Caco-2 (cell line): ENCODE measurements at regions not wholly inside any gene's neighbourhood (a gene's known extent, or its start where the extent isn't known, plus 50 kb on each side); places are given as distances from the start of the nearest gene placed in this dataset.

Experiments
- BruUV-seq: library from RNA; stranded (reverse); fragments of 400-500 nt; replicated peaks from 2 replicates; lab custom pipeline; 2021; lab: Mats Ljungman, UMichigan
- CTCF ChIA-PET: fragments of 300-600 bp; sonication (Branson Sonifier 250); formaldehyde crosslinking; loops from one replicate; lab custom pipeline; 2022; ENCODE audit warnings: antibody characterized with exemption; lab: Charles Lee
- POLR2A ChIA-PET: fragments of 300-600 bp; sonication (Branson Sonifier 250); formaldehyde crosslinking; loops from one replicate; lab custom pipeline; 2022; ENCODE audit warnings: antibody characterized with exemption; lab: Charles Lee
- DNase-seq, 2 experiments: peaks; one replicate each; pipeline versions ENCODE4 v3.0.0 to v3.0.0-alpha.2; 2020 to 2022
- H3K27me3 ChIP-seq: replicated peaks from 2 replicates; pipeline ENCODE4 v1.6.0; 2011; ENCODE audit warnings: low read length; ENCODE audit not compliant: control insufficient read depth, insufficient read depth
- H3K36me3 ChIP-seq: 2 replicates; pipeline ENCODE4 v1.5.1; 2011; ENCODE audit warnings: low read length; ENCODE audit not compliant: control insufficient read depth, insufficient read depth
- H3K4me1 ChIP-seq: fragments of 250-450 bp; sonication (Bioruptor Pico); 2 replicates; pipeline ENCODE4 v1.5.1; 2020; ENCODE audit warnings: mild to moderate bottlenecking
- H3K4me3 ChIP-seq: 2 replicates; pipeline ENCODE4 v1.5.1; 2011; ENCODE audit warnings: low read depth, mild to moderate bottlenecking, control low read depth, low read length
- H3K9me3 ChIP-seq: fragments of 250-450 bp; sonication (Bioruptor Pico); 2 replicates; pipeline ENCODE4 v1.5.1; 2020; ENCODE audit warnings: mild to moderate bottlenecking, moderate library complexity
- H3K27ac Mint-ChIP-seq: one replicate; pipeline ENCODE4 v1.8.0; 2022; ENCODE audit warnings: mixed read lengths; ENCODE audit not compliant: unreplicated experiment
- H3K27me3 Mint-ChIP-seq: one replicate; pipeline ENCODE4 v1.8.0; 2022; ENCODE audit warnings: mixed read lengths; ENCODE audit not compliant: insufficient read depth, unreplicated experiment
- H3K36me3 Mint-ChIP-seq: one replicate; pipeline ENCODE4 v1.8.0; 2022; ENCODE audit warnings: mild to moderate bottlenecking, mixed read lengths; ENCODE audit not compliant: insufficient read depth, unreplicated experiment
- H3K4me1 Mint-ChIP-seq: one replicate; pipeline ENCODE4 v1.8.0; 2022; ENCODE audit warnings: low read depth, mixed read lengths; ENCODE audit not compliant: unreplicated experiment
- H3K4me3 Mint-ChIP-seq: one replicate; pipeline ENCODE4 v1.8.0; 2022; ENCODE audit warnings: mild to moderate bottlenecking, moderate library complexity, mixed read lengths; ENCODE audit not compliant: unreplicated experiment
- H3K9me3 Mint-ChIP-seq: one replicate; pipeline ENCODE4 v1.8.0; 2022; ENCODE audit warnings: mixed read lengths; ENCODE audit not compliant: unreplicated experiment
- CTCF ChIP-seq, 2 experiments: fragments of 200-600 bp in 1 of 2; IDR thresholded peaks; 1 replicate in 1 of 2; 2 replicates in 1 of 2; pipeline versions ENCODE4 v1.5.1 to v1.8.0; 2011 to 2022; ENCODE audit warnings: antibody characterized with exemption in 1 of 2, control low read depth in 1 of 2, inconsistent platforms in 1 of 2, low read depth in 1 of 2, low read length in 1 of 2, mild to moderate bottlenecking in 1 of 2, moderate library complexity in 1 of 2; ENCODE audit not compliant: insufficient read depth in 1 of 2, severe bottlenecking in 1 of 2, unreplicated experiment in 1 of 2
- intact Hi-C: fragments of 100-400 bp; cut with micrococcal nuclease; formaldehyde crosslinking; loops from one replicate; pipeline ENCODE4 v1.10.0; 2022; ENCODE audit not compliant: unreplicated experiment

DNA sequence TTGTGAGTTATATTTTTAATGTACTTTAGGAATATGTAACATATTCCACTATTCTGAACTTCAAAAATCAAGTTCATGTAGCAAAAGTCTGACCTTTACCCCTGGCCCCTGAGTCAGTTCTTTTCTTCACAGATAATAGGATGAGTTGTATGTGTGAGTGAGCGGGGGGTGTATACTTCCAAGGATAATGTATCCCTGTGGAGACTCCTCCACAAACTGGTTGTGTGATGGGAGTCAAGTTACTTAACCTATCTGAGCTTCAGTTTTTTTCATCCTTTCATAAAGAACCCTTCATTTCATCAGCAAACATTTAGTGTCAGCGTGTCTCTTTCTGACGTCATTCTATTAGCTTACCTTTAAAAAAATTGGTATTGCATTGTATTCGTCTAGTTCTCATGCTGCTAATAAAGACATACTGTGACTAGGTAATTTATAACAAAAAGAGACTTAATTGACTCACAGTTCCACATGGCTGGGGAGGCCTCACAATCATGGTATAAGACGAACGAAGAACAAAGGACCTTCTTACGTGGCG, 288.1 kb upstream of the GPC6 start:
- Histone ChIP-seq H3K4me1 (no peaks in the 10 kb centered on the region), H3K9me3 (no peaks in the 10 kb centered on the region), H3K27me3 (no peaks in the 10 kb centered on the region; the same call in 1 of the 2 replicates), H3K36me3 (no peaks in the 10 kb centered on the region), H3K4me3 (no peak overlapping the region)
- Mint-ChIP-seq H3K27ac (no peak overlapping the region), H3K4me1 (no peaks in the 10 kb centered on the region), H3K4me3 (no peak overlapping the region), H3K36me3 (no peaks in the 10 kb centered on the region), H3K27me3 (no peaks in the 10 kb centered on the region), H3K9me3 (no peaks in the 10 kb centered on the region)
- no peak for DNase-seq
- intact Hi-C loops = no loop called here
- ChIA-PET CTCF (no interaction called here), POLR2A (no interaction called here)
- TF ChIP-seq CTCF (IDR thresholded peaks at IDR 0.05; ENCODE audit: insufficient read depth in 1 of 2, low read depth in 1 of 2, low read length in 1 of 2, severe bottlenecking in 1 of 2, unreplicated experiment in 1 of 2) = no peak
- BruUV-seq = no TSS peak

- no peaks in the 10 kb centered on the region for H3K27me3 Mint-ChIP-seq
- Histone ChIP-seq H3K27me3 (no peaks in the 10 kb centered on the region; the same call in 1 of the 2 replicates), H3K9me3 (no peaks in the 10 kb centered on the region), H3K4me1 (no peaks in the 10 kb centered on the region), H3K36me3 (no peaks in the 10 kb centered on the region), H3K4me3 (no peak overlapping the region)
- H3K9me3 Mint-ChIP-seq = no peaks in the 10 kb centered on the region
- no TSS peak for BruUV-seq
- no peak overlapping the region for H3K27ac Mint-ChIP-seq
- no peaks in the 10 kb centered on the region for H3K36me3 Mint-ChIP-seq
- H3K4me1 Mint-ChIP-seq = no peaks in the 10 kb centered on the region
- intact Hi-C loops = no loop called here
- no peak for DNase-seq
- ChIA-PET POLR2A (no interaction called here), CTCF (no interaction called here)
- H3K4me3 Mint-ChIP-seq = no peak overlapping the region
- no peak for TF ChIP-seq CTCF (IDR thresholded peaks at IDR 0.05; ENCODE audit: insufficient read depth in 1 of 2, low read depth in 1 of 2, low read length in 1 of 2, severe bottlenecking in 1 of 2, unreplicated experiment in 1 of 2)
Measured at GRCh38 chr13:92941167-92941566, 285.4 kb upstream of the GPC6 start.

DNA sequence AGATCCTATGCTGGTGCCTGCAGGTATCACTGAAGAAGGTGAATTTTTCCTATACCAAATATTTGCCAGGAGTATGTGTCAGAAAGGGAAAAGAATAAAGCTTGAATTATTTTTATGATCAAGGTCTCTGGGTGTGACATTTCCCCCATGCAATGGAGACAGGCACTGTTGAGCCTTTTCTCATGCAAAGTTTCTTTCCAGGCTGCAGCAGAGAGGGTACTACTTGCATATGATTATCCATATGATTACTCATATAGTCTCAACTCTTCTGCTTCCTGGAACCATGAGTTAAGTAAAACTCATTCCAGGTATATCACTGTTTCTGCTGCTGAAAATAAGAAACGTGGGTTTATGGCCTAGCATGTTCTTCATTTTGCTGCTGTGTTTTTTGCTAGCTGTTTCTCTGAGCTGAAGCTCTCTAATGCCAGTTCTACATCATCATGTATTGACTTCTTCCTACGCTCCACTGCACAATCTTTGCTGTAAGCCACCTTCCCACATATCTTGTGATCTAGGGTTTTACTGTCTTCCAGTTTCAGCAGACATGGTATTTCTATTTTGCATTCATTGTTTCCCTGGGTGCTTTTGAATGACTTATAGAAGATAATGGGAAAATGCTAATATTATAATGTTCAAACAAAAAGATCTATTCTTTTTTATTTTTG, 278.7 kb upstream of the GPC6 start:
- Mint-ChIP-seq H3K27me3 (peaks cover 4% of the 10 kb centered on the region), H3K27ac (no peak overlapping the region), H3K9me3 (no peaks in the 10 kb centered on the region), H3K4me3 (no peak overlapping the region), H3K36me3 (no peaks in the 10 kb centered on the region), H3K4me1 (no peaks in the 10 kb centered on the region)
- POLR2A ChIA-PET = no interaction called here
- H3K27me3 ChIP-seq = no peaks in the 10 kb centered on the region
- DNase-seq = no peak
- H3K4me1 ChIP-seq = no peaks in the 10 kb centered on the region
- intact Hi-C loops = no loop called here
- H3K4me3 ChIP-seq = no peak overlapping the region
- no peak for TF ChIP-seq CTCF (IDR thresholded peaks at IDR 0.05; ENCODE audit: insufficient read depth in 1 of 2, low read depth in 1 of 2, low read length in 1 of 2, severe bottlenecking in 1 of 2, unreplicated experiment in 1 of 2)
- BruUV-seq = no TSS peak
- H3K9me3 ChIP-seq = no peaks in the 10 kb centered on the region
- H3K36me3 ChIP-seq = no peaks in the 10 kb centered on the region
- CTCF ChIA-PET = interaction anchor here (0.7 kb wide), 1 partner anchor 758 kb away, joined by 3 read pairs; no protein-coding TSS in a partner anchor
